CD4-positive, alpha-beta T cell treated with Interleukin-15 for 4 hours (primary cell): ENCODE measurements at regions not wholly inside any gene's neighbourhood (a gene's known extent, or its start where the extent isn't known, plus 50 kb on each side); places are given as distances from the start of the nearest gene placed in this dataset.
A peak's percentile ranks its signal among the peaks of the same experiment; 100 is the strongest.

Experiments
- DNase-seq: peaks from one replicate; pipeline ENCODE4 v3.0.0-alpha.2; 2020; ENCODE audit warnings: low spot score

GRCh38 chr1:98034505-98034904 is 113.7 kb upstream of the DPYD start:
- DNase-seq = no peak

- DNase-seq = no peak
These were observed 112.1 kb upstream of the DPYD start for GRCh38 chr1:98032958-98033357.

- no peak for DNase-seq
These were observed 110.1 kb upstream of the DPYD start for GRCh38 chr1:98030976-98031375.

- no peak for DNase-seq
These were observed 109.6 kb upstream of the DPYD start for GRCh38 chr1:98030483-98030882.

- DNase-seq = no peak
These were observed 108.0 kb upstream of the DPYD start for GRCh38 chr1:98028800-98029199.

GRCh38 chr1:98027103-98027705 is 106.4 kb upstream of the DPYD start:
- DNase-seq = no peak

GRCh38 chr1:98025858-98026257 is 105.0 kb upstream of the DPYD start:
- no peak for DNase-seq

GRCh38 chr1:98021126-98021525 is 100.3 kb upstream of the DPYD start:
- DNase-seq = no peak

GRCh38 chr1:98019747-98020146 is 98.9 kb upstream of the DPYD start:
- DNase-seq = no peak

- DNase-seq = no peak
These were observed 97.2 kb upstream of the DPYD start for GRCh38 chr1:98018074-98018473.

GRCh38 chr1:98017184-98017583 is 96.3 kb upstream of the DPYD start:
- DNase-seq = no peak

- no peak for DNase-seq
These were observed 87.5 kb upstream of the DPYD start for GRCh38 chr1:98008373-98008772.

GRCh38 chr1:98005326-98006010 is 84.6 kb upstream of the DPYD start:
- no peak for DNase-seq

- no peak for DNase-seq
These were observed 82.6 kb upstream of the DPYD start for GRCh38 chr1:98003442-98003841.

GRCh38 chr1:98002288-98002687 is 81.5 kb upstream of the DPYD start:
- no peak for DNase-seq

- DNase-seq = no peak
These were observed 80.9 kb upstream of the DPYD start for GRCh38 chr1:98001764-98002163.

GRCh38 chr1:97999320-97999719 is 78.5 kb upstream of the DPYD start:
- no peak for DNase-seq

GRCh38 chr1:97996880-97997279 is 76.0 kb upstream of the DPYD start:
- no peak for DNase-seq

GRCh38 chr1:97989094-97989680 is 68.4 kb upstream of the DPYD start:
- no peak for DNase-seq

GRCh38 chr1:97986041-97987005 is 65.5 kb upstream of the DPYD start:
- DNase-seq = peak; percentile 0

- DNase-seq = no peak
These were observed 62.3 kb upstream of the DPYD start for GRCh38 chr1:97983126-97983525.

- no peak for DNase-seq
These were observed 59.7 kb upstream of the DPYD start for GRCh38 chr1:97980530-97980929.

GRCh38 chr1:97976801-97977200 is 56.0 kb upstream of the DPYD start:
- no peak for DNase-seq
